Heart right ventricle (tissue), 16 donors: ENCODE measurements at regions not wholly inside any gene's neighbourhood (a gene's known extent, or its start where the extent isn't known, plus 50 kb on each side); places are given as distances from the start of the nearest gene placed in this dataset.
A peak's percentile ranks its signal among the peaks of the same experiment; 100 is the strongest.

Experiments
- ATAC-seq, 8 donors: fragments of 200-7000 bp; cut with Tn5 transposase; one replicate each; pipeline ENCODE4 v1.9.1; 2020; ENCODE audit warnings: mild to moderate bottlenecking in 8 of 8, moderate library complexity in 8 of 8, moderate number of reproducible peaks in 1 of 8
- DNase-seq, 2 donors: peaks; one replicate each; pipeline ENCODE4 v3.0.0-alpha.2; 2020
- H3K27ac ChIP-seq, 10 donors: fragments of 200-600 bp; sonication (generic) in 2 of 10; one replicate each; pipeline versions ENCODE4 v1.5.0 to v1.8.0; 2020 to 2022; ENCODE audit warnings: mild to moderate bottlenecking in 3 of 10
- H3K27me3 ChIP-seq, 7 donors: fragments of 200-600 bp; one replicate each; pipeline ENCODE4 v1.8.0; 2021 to 2022; ENCODE audit warnings: mild to moderate bottlenecking in 2 of 7
- H3K36me3 ChIP-seq, 9 donors: fragments of 200-600 bp; sonication (generic) in 1 of 9; one replicate each; pipeline versions ENCODE4 v1.5.0 to v1.8.0; 2020 to 2022; ENCODE audit warnings: mild to moderate bottlenecking in 2 of 9
- H3K4me1 ChIP-seq, 9 donors: fragments of 200-600 bp; sonication (generic) in 1 of 9; one replicate each; pipeline versions ENCODE4 v1.5.0 to v1.8.0; 2020 to 2022; ENCODE audit warnings: mild to moderate bottlenecking in 4 of 9
- H3K4me3 ChIP-seq, 10 donors: fragments of 200-600 bp; sonication (generic) in 2 of 10; one replicate each; pipeline versions ENCODE4 v1.5.0 to v1.8.0; 2020 to 2022; ENCODE audit warnings: mild to moderate bottlenecking in 7 of 10, moderate library complexity in 2 of 10
- H3K9me3 ChIP-seq, 11 donors: fragments of 200-600 bp in 10 of 11; sonication (generic) in 2 of 11; one replicate each; pipeline versions ENCODE4 v1.5.0 to v1.8.0; 2013 to 2022; ENCODE audit warnings: mild to moderate bottlenecking in 2 of 11, control low read depth in 1 of 11, moderate library complexity in 1 of 11
- WGBS, 2 donors: extraction: QIAGEN DNeasy Blood & Tissue Kit; methylation state at CpG; one replicate each; pipeline ENCODE4 v1.1.7; 2013; ENCODE audit warnings: inconsistent platforms in 1 of 2; 5-methylcytosine and 5-hydroxymethylcytosine counted together
- intact Hi-C, 10 donors: fragments of 100-400 bp; cut with DNase I; formaldehyde crosslinking; loops; one replicate each; pipeline versions ENCODE4 v1.11.1 to v1.14.2; 2022
- TF ChIP-seq, protein P1 (sequence below), 9 donors: fragments of 200-600 bp; sonication (generic) in 2 of 9; IDR thresholded peaks; one replicate each; pipeline versions ENCODE4 v1.5.0 to v1.8.0; 2021 to 2022; ENCODE audit warnings: antibody characterized with exemption in 9 of 9, mild to moderate bottlenecking in 5 of 9, moderate library complexity in 1 of 9
- donor health status: Arrhythmogenic right ventricular cardiomyopathy.
- donor health status: ischemic (EF 13 %, LVEDD 7.1; RV severe dilation, severe dysfunction).
- donor health status: healthy with polysubstance abuse.
- donor health status: DM: no; HTN: yes; CAD: no.
- donor health status: DM: no; HTN: no; CAD: no.
- donor health status: ischemic (EF 25% LVEDD 6.9; RV normal size, moderate dysfunction).
- donor health status: ischemic (EF 25% LVEDD 5.7; RV mildly dilated, moderate dysfunction).
- donor health status: healthy.
- donor health status: DM: yes; HTN: yes; CAD: no.
- donor health status: Ischemic cardiomyopathy.
- donor health status: ischemic (EF 35%, LVEDD 5.7; RV mildly dilated, moderate dysfunction).
- donor health status: nonischemic (EF 11% LVEDD 7.7; RV severe dilation, severe dysfunction).
- donor health status: DM: yes; HTN: yes; CAD: no.
- donor health status: PGD.
- donor health status: ischemic (EF 29% LVEDD 5.4; RV normal size, mild dysfunction).
- donor health status: nonischemic (EF 23%, LVEDD 6.1; RV moderate dilation, normal function).

DNA sequence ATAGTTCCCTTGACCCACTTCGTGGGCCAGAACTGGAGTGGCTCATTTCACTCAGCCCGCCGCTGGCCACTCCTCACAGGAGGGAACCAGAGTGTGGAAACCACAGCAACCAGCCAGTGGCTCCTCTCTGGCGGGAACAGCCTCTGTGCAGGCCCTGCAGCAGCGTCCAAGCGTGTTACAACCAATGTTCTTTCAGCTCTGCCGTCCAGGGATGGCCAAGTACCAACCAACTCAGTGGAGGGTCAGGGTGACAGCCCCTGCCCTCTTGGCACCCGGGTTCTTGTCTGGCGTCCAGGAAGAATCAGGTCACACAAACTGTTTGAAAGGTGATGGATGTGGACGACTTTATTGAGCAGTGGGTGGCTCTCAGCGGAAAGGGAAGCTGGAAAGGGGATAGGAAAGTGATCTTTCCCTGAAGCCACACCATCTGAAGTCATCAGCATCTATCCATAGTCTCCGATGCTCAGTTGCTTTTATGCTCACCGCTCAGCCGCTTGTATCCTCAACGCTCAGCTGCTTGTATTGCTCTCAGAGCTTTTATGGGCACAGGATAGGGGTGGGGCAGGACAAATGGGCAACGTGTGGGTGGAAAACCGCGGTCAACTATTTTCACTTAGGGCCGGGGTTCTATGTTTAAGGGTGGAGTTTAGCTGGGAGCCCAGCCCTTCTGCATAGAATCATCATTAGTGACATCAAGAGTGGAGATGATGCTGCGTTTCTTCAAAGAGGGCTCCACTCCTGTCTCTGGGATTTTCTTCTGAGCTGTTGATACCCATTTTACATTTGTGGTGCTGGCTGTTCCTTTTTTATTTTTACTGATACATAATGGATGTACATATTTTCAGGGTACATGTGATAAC lies 250.2 kb downstream of the RRAGC start:
- Histone ChIP-seq H3K9me3 (no peaks in the 10 kb centered on the region), H3K27ac (no peak overlapping the region), H3K36me3 (no peaks in the 10 kb centered on the region), H3K4me3 (no peak overlapping the region), H3K4me1 (peaks cover 0 to 4% (median 0%) of the 10 kb centered on the region in 9 donors), H3K27me3 (peaks cover 0 to 61% (median 20%) of the 10 kb centered on the region in 7 donors)
- DNase-seq (no peak), ATAC-seq (no peak)
- intact Hi-C loops: loop anchor here (5.0 to 10.0 kb wide), 4 partner anchors 115 to 223 kb away; no protein-coding TSS in a partner anchor
- WGBS, 2 donors: 89% methylated on average over 20 of the region's 20 CpGs
- TF ChIP-seq, protein P1, sequence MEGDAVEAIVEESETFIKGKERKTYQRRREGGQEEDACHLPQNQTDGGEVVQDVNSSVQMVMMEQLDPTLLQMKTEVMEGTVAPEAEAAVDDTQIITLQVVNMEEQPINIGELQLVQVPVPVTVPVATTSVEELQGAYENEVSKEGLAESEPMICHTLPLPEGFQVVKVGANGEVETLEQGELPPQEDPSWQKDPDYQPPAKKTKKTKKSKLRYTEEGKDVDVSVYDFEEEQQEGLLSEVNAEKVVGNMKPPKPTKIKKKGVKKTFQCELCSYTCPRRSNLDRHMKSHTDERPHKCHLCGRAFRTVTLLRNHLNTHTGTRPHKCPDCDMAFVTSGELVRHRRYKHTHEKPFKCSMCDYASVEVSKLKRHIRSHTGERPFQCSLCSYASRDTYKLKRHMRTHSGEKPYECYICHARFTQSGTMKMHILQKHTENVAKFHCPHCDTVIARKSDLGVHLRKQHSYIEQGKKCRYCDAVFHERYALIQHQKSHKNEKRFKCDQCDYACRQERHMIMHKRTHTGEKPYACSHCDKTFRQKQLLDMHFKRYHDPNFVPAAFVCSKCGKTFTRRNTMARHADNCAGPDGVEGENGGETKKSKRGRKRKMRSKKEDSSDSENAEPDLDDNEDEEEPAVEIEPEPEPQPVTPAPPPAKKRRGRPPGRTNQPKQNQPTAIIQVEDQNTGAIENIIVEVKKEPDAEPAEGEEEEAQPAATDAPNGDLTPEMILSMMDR (IDR thresholded peaks at IDR 0.05): no peak

DNA sequence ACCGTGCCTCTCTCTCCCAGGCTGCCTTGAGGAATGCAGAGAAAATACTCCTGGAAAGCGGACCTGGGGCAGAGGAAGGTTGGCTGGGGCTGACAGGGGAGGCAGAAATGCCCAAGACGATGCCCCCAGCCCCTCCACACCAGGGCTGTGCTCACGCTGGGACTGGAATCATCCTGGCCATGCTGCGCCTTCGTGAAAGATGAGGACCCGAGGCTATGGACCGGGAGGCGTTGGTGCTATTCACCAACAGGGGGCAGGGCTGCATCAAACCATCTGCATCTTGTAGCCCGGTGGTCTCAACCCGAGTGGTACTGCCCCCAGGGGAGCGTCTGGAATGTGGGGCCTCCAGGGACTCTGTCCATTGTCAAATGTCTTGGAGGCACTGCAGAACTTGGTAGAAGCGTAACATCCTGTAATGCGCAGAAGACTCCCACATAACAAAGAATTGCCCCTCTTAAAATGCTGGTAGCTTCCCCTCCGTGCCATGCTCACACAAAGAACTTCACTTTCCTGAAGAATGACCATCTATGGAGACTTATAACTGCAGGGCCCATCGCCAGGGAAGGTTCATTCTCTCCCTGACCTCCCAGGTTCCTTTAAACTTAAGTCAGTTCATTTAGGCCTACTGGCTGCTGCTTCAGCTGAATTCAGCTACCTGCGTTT lies 251.2 kb downstream of the RRAGC start:
- ATAC-seq (peak in 1 of 8 donors; percentile 72), DNase-seq (peak; percentile 16 to 36)

DNA sequence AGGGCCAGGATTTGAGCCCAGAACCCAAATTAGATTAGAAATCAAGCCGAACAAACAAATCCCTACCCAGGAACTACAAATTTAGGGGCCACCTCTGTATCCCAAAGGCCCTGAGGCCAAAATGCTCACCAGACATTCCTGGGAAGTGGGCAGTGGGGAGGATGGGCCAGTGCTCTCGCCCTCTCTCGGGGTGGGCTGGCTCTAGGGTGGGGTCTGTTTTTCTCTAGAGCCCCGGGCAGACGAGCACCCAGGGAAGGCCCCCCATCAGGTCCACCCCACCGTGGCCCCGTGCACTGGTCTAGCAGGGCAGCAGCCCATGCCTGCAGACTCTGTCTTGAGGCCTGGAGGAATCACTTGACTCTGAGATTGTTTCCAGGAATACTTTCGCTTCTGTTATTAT lies 252.0 kb downstream of the RRAGC start:
- no peak for ATAC-seq
- TF ChIP-seq, protein P1 (IDR thresholded peaks at IDR 0.05): no peak
- Histone ChIP-seq H3K4me1 (no peaks in the 10 kb centered on the region), H3K4me3 (no peak overlapping the region), H3K27ac (no peak overlapping the region), H3K36me3 (no peaks in the 10 kb centered on the region), H3K9me3 (no peaks in the 10 kb centered on the region), H3K27me3 (peaks cover 0 to 55% (median 9%) of the 10 kb centered on the region in 7 donors)
- intact Hi-C loops: loop anchor here in 8 of 10 donors (5.0 kb wide), 3 partner anchors 205 to 225 kb away; no protein-coding TSS in a partner anchor
- no peak for DNase-seq
- 72 to 76% methylated on average over 8 of the region's 8 CpGs for WGBS, 2 donors

More for the DNA sequence above, 251.2 kb downstream of the RRAGC start:
- Histone ChIP-seq H3K4me1 (no peaks in the 10 kb centered on the region), H3K27me3 (peaks cover 0 to 57% (median 17%) of the 10 kb centered on the region in 7 donors), H3K36me3 (no peaks in the 10 kb centered on the region), H3K9me3 (no peaks in the 10 kb centered on the region), H3K4me3 (no peak overlapping the region), H3K27ac (no peak overlapping the region)
- WGBS, 2 donors: 33 to 37% methylated on average over 17 of the region's 17 CpGs
- intact Hi-C loops: loop anchor here in 8 of 10 donors (5.0 kb wide), 3 partner anchors 204 to 224 kb away; no protein-coding TSS in a partner anchor
- TF ChIP-seq, protein P1 (IDR thresholded peaks at IDR 0.05): peak in 8 of 9 donors; percentile 18 to 71 (median 59)

DNA sequence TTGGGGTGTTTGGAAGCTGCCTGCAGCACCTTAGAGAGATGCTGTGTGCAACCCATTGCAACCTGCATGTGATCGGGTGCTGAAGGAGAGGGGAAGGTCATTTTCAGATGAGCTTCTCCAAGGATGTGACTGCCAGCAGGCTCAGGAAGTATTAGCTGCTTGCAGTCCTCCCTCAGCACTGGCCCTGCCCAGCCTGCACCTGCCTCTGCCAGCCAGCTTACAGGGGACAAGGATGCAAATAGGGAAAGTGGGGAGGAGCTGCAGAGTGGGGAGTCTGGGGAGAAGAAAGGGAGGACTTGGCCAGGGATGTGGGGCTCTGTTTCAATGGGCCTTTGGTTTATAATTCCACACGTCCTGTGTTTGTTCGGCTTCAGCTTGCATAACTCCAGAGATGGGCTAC lies 254.5 kb downstream of the RRAGC start:
- no peaks in the 10 kb centered on the region for H3K4me1 ChIP-seq
- H3K27me3 ChIP-seq: peaks cover 0 to 41% (median 7%) of the 10 kb centered on the region in 7 donors
- ATAC-seq (no peak), DNase-seq (no peak)
- no peaks in the 10 kb centered on the region for H3K9me3 ChIP-seq
- no peaks in the 10 kb centered on the region for H3K36me3 ChIP-seq
- H3K27ac ChIP-seq: no peak overlapping the region
- intact Hi-C loops: loop anchor here in 8 of 10 donors (5.0 kb wide), 3 partner anchors 207 to 227 kb away; no protein-coding TSS in a partner anchor
- TF ChIP-seq, protein P1 (IDR thresholded peaks at IDR 0.05): no peak
- H3K4me3 ChIP-seq: no peak overlapping the region
- 79 to 81% methylated on average over 3 of the region's 3 CpGs for WGBS, 2 donors
